ENCODE measurements at regions not wholly inside any gene's neighbourhood (a gene's known extent, or its start where the extent isn't known, plus 50 kb on each side); places are given as distances from the start of the nearest gene placed in this dataset.

GRCh38 chr1:230519246-230519645 is 93.1 kb upstream of the PGBD5 start (continued):
- no peak for TF ChIP-seq REST (IDR thresholded peaks at IDR 0.05)
- TF ChIP-seq MAX (IDR thresholded peaks at IDR 0.05): no peak
- no peak for TF ChIP-seq FOXA2 (IDR thresholded peaks at IDR 0.05)
- TF ChIP-seq FOXA1 (IDR thresholded peaks at IDR 0.05): no peak
- no peak for TF ChIP-seq TAF1 (conservative IDR thresholded peaks at IDR 0.05)
- no peak for TF ChIP-seq JUND (IDR thresholded peaks at IDR 0.05)
- TF ChIP-seq NR2F2 (IDR thresholded peaks at IDR 0.05): no peak

- no peak overlapping the region for H3K27ac ChIP-seq (ENCODE audit: low read depth in 1 of 2, low read length in 2 of 2)
- no peaks in the 10 kb centered on the region for H3K27me3 ChIP-seq (ENCODE audit: control insufficient read depth in 4 of 4, insufficient read depth in 4 of 4, low read length in 3 of 4)
- H3K4me3 ChIP-seq (ENCODE audit: low read depth in 1 of 3, low read length in 3 of 3): no peak overlapping the region
- WGBS: 62% methylated on average over 5 of the region's 5 CpGs
- no peaks in the 10 kb centered on the region for H3K36me3 ChIP-seq (ENCODE audit: control insufficient read depth in 4 of 4, insufficient read depth in 3 of 4, low read depth in 1 of 4, low read length in 3 of 4)
- no peak for TF ChIP-seq CTCF (IDR thresholded peaks at IDR 0.05; ENCODE audit: low read depth, low read length, missing input control)
- no peak for TF ChIP-seq ZBTB33 (IDR thresholded peaks at IDR 0.05)
- no peak for TF ChIP-seq SP1 (IDR thresholded peaks at IDR 0.05)
- no peak for TF ChIP-seq ATF3 (IDR thresholded peaks at IDR 0.05)
- TF ChIP-seq NR2F2 (IDR thresholded peaks at IDR 0.05): no peak
- no peak for TF ChIP-seq FOXA2 (IDR thresholded peaks at IDR 0.05)
- TF ChIP-seq REST (IDR thresholded peaks at IDR 0.05): no peak
- TF ChIP-seq FOXA1 (IDR thresholded peaks at IDR 0.05): no peak
- TF ChIP-seq EGR1 (IDR thresholded peaks at IDR 0.05; ENCODE audit: low read depth in 2 of 2): no peak
- no peak for TF ChIP-seq HNF4A (conservative IDR thresholded peaks at IDR 0.05)
- TF ChIP-seq GABPA (IDR thresholded peaks at IDR 0.05 in 1 of 2, conservative IDR thresholded peaks at IDR 0.05 in 1 of 2): no peak
- TF ChIP-seq TAF1 (conservative IDR thresholded peaks at IDR 0.05): no peak
- no peak for TF ChIP-seq HNF4G (IDR thresholded peaks at IDR 0.05)
- TF ChIP-seq RAD21 (IDR thresholded peaks at IDR 0.05): no peak
- no peak for TF ChIP-seq MAX (IDR thresholded peaks at IDR 0.05)
- no peak for TF ChIP-seq YY1 (IDR thresholded peaks at IDR 0.05)
- no peak for TF ChIP-seq RXRA (IDR thresholded peaks at IDR 0.05)
- TF ChIP-seq JUND (IDR thresholded peaks at IDR 0.05): no peak
- H3K9me3 ChIP-seq (ENCODE audit: control insufficient read depth in 4 of 4, low read length in 3 of 4): no peaks in the 10 kb centered on the region
- no peak overlapping the region for H3K9ac ChIP-seq (ENCODE audit: low read depth in 1 of 2, low read length in 2 of 2)
- H3K4me1 ChIP-seq (ENCODE audit: control insufficient read depth in 4 of 4, insufficient read depth in 4 of 4, low read length in 3 of 4): no peaks in the 10 kb centered on the region
- DNase-seq (ENCODE audit: low spot score): no peak
Measured at GRCh38 chr1:230518511-230518910, 92.4 kb upstream of the PGBD5 start.
